BJ (cell line): ENCODE measurements at regions not wholly inside any gene's neighbourhood (a gene's known extent, or its start where the extent isn't known, plus 50 kb on each side); places are given as distances from the start of the nearest gene placed in this dataset.

Source experiments
- CTCF ChIA-PET: fragments of 350-600 bp; formaldehyde crosslinking; extraction: SDS; loops from one replicate; lab custom pipeline; 2021; ENCODE audit warnings: antibody characterized with exemption, inconsistent platforms; lab: Yijun Ruan, JAX
- POLR2A ChIA-PET: fragments of 300-600 bp; sonication (Branson Sonifier 250); formaldehyde crosslinking; extraction: SDS; loops from one replicate; lab custom pipeline; 2021; ENCODE audit warnings: antibody characterized with exemption; lab: Charles Lee
- DNase-seq: peaks from one replicate; pipeline ENCODE4 v3.0.0-alpha.2; 2011; ENCODE audit warnings: low read depth
- H3K27me3 ChIP-seq: 2 replicates; pipeline ENCODE4 v1.6.0; 2011; ENCODE audit warnings: low read length; ENCODE audit not compliant: control insufficient read depth, insufficient read depth
- H3K36me3 ChIP-seq: 2 replicates; pipeline ENCODE4 v1.5.1; 2011; ENCODE audit warnings: low read length; ENCODE audit not compliant: control insufficient read depth, insufficient read depth
- H3K4me3 ChIP-seq: 2 replicates; pipeline ENCODE4 v1.5.1; 2011; ENCODE audit warnings: low read depth, mild to moderate bottlenecking, control low read depth, low read length
- TF ChIP-seq, protein P1 (sequence below): IDR thresholded peaks from 2 replicates; pipeline ENCODE4 v1.5.1; 2011; ENCODE audit warnings: low read depth, mild to moderate bottlenecking, control low read depth, inconsistent platforms, low read length, moderate library complexity; ENCODE audit not compliant: insufficient read depth

DNA sequence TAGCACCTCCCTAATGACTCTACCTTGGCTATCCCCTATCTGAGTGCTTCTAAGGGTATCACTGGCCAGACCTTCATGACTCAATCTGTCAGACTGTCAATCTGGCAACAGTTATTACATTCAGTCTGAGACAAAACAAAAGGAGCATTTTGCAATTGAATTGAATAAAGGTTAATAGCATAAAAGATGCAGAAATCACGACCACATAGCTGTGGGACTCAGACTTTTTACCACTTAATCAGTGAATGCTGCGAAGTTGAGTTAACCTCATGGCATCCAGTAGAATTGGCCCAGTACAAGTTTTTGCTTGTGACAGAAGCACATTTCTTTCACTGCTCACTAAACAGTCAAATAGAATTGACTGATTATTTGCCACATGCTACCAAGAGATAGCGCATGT, 480.7 kb upstream of the DPPA4 start:
- DNase-seq: no peak
- 0 out of 2 replicates have a peak, but pooled peaks cover 1% of the 10 kb centered on the region for H3K27me3 ChIP-seq
- POLR2A ChIA-PET: no interaction called here
- CTCF ChIA-PET: interaction anchor here (1.9 kb wide), 1 partner anchor 16 kb away, joined by 5 read pairs; no protein-coding TSS in a partner anchor
- H3K4me3 ChIP-seq: no peak overlapping the region
- TF ChIP-seq, protein P1, sequence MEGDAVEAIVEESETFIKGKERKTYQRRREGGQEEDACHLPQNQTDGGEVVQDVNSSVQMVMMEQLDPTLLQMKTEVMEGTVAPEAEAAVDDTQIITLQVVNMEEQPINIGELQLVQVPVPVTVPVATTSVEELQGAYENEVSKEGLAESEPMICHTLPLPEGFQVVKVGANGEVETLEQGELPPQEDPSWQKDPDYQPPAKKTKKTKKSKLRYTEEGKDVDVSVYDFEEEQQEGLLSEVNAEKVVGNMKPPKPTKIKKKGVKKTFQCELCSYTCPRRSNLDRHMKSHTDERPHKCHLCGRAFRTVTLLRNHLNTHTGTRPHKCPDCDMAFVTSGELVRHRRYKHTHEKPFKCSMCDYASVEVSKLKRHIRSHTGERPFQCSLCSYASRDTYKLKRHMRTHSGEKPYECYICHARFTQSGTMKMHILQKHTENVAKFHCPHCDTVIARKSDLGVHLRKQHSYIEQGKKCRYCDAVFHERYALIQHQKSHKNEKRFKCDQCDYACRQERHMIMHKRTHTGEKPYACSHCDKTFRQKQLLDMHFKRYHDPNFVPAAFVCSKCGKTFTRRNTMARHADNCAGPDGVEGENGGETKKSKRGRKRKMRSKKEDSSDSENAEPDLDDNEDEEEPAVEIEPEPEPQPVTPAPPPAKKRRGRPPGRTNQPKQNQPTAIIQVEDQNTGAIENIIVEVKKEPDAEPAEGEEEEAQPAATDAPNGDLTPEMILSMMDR: no peak
- no peaks in the 10 kb centered on the region for H3K36me3 ChIP-seq

DNA sequence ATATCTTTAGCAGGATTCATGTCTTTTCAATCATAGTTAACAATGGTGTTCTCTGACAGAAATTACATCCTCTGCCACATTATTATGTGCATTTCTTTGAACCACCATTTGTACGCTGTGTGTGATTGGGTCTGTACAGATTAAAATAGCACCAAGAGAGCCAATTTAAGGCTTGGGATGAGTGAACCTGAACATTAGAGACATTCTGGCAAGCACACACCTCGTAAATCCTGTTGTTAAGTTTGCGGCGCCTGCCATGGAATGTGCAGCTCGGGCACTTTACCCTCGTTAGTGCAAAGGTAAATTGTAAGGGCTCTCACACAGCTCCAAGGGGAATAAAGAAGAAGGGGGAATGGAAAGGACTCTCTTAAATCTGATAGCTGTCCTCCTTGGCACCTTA, 482.4 kb upstream of the DPPA4 start:
- TF ChIP-seq, protein P1: no peak
- ChIA-PET CTCF (no interaction called here), POLR2A (no interaction called here)
- no peak overlapping the region for H3K4me3 ChIP-seq
- H3K27me3 ChIP-seq: 0 out of 2 replicates have a peak, but pooled peaks cover 1% of the 10 kb centered on the region
- no peak for DNase-seq
- H3K36me3 ChIP-seq: no peaks in the 10 kb centered on the region

DNA sequence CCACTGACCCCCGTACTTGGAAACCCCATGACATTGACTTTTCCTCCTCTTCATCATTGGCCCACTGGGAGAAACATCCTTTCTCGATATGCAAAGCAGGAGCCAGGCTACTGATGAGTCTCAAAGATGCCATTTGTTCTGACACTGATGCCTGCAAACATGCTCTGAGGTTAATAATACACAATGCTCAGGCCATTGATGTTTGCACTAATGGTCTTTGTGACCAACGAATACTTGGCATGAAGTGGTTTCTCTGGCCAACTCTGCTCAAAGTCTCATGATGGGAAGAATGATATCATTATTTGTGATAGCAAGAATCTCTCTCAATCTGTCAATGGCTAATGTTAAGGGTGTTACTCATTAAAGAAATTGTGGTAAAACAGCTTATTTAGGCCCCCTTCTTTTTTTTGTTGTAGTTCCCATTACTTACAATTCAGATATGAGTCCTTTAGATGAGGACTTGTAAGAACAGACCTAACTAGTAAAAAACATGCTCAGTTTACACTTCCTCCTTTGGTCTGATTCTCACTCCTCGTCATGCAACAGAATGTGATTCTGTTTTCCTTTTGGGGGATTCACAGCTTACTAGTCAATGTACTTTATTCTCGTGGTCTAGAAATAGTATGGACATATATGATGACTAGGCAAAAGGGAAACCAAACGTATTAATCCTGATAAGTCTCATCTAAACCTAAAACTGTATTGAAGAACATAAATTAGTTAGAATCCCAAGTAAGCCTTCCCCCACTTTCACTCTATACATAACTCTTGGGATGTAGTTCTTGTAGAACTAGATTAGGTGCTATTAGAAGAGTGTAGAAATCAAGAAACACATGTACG, 488.8 kb upstream of the DPPA4 start:
- CTCF ChIA-PET: no interaction called here
- DNase-seq: no peak
- H3K36me3 ChIP-seq: no peaks in the 10 kb centered on the region
- H3K27me3 ChIP-seq: no peaks in the 10 kb centered on the region
- TF ChIP-seq, protein P1: no peak
- no peak overlapping the region for H3K4me3 ChIP-seq
- POLR2A ChIA-PET: no interaction called here

DNA sequence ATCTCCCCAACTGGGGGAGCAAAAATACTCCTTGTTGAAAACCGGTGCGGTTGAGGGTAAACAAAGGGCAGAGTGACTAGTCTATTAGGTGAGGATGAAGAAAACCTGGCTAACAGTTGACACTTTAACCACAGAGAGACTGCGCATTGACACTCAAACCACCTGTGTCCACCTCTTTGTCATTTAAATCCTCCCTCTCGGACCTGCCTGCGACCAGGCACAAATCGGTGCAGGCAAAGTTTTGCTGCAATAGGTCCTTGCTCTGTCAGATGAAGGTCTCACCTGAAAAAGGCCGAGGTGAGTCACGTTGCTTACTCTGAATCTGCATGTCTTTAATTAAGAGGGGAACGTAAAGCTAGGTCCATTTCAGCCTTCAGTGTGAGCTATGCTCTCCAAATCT, 494.1 kb upstream of the DPPA4 start:
- Histone ChIP-seq H3K27me3 (no peaks in the 10 kb centered on the region), H3K36me3 (no peaks in the 10 kb centered on the region), H3K4me3 (no peak overlapping the region)
- DNase-seq: no peak
- ChIA-PET CTCF (no interaction called here), POLR2A (no interaction called here)
- TF ChIP-seq, protein P1: no peak

DNA sequence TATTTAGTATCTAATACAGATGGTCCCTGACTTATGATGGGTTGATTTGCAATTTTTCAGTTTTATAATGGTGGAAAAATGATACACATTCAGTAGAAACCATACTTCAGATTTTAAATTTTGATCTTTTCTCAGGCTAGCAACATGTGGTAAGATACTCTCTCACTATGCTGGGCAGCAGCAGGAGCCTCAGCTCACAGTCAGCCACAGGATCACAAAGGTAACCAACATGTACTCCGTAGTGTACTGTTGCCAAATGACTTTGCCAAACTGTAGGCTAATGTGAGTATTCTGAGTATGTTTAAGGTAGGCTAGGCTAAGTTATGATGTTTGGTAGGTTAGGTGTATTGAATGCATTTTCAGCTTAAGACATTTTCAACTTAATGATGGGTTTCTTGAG, 498.6 kb upstream of the DPPA4 start:
- TF ChIP-seq, protein P1: no peak
- Histone ChIP-seq H3K36me3 (no peaks in the 10 kb centered on the region), H3K27me3 (no peaks in the 10 kb centered on the region), H3K4me3 (no peak overlapping the region)
- no peak for DNase-seq
- ChIA-PET POLR2A (no interaction called here), CTCF (no interaction called here)
